Liver (tissue), 3 donors: ENCODE measurements at regions not wholly inside any gene's neighbourhood (a gene's known extent, or its start where the extent isn't known, plus 50 kb on each side); places are given as distances from the start of the nearest gene placed in this dataset.

ENCODE experiments used
- EGR1 ChIP-seq, 2 donors: IDR thresholded peaks; 2 replicates each; pipeline ENCODE4 v1.6.1; 2016 to 2018; ENCODE audit warnings: antibody characterized with exemption in 2 of 2, low read depth in 2 of 2
- FOXA1 ChIP-seq: IDR thresholded peaks from 2 replicates; pipeline ENCODE4 v1.6.1; 2016; ENCODE audit warnings: antibody characterized with exemption
- GABPA ChIP-seq, 2 donors: IDR thresholded peaks in 1 of 2; conservative IDR thresholded peaks in 1 of 2; 2 replicates each; pipeline ENCODE4 v1.6.1; 2016; ENCODE audit warnings: antibody characterized with exemption in 2 of 2, mild to moderate bottlenecking in 1 of 2, moderate library complexity in 1 of 2
- HNF4G ChIP-seq: IDR thresholded peaks from 2 replicates; pipeline ENCODE4 v1.6.1; 2016; ENCODE audit warnings: antibody characterized with exemption
- JUND ChIP-seq, 2 donors: IDR thresholded peaks; 2 replicates each; pipeline ENCODE4 v1.6.1; 2016; ENCODE audit warnings: antibody characterized with exemption in 2 of 2
- RAD21 ChIP-seq, 2 donors: IDR thresholded peaks; 2 replicates each; pipeline ENCODE4 v1.6.1; 2016; ENCODE audit warnings: antibody characterized with exemption in 2 of 2, mild to moderate bottlenecking in 2 of 2
- RXRA ChIP-seq, 2 donors: IDR thresholded peaks; 2 replicates each; pipeline ENCODE4 v1.6.1; 2017 to 2018; ENCODE audit warnings: antibody characterized with exemption in 2 of 2, mild to moderate bottlenecking in 1 of 2
- SP1 ChIP-seq: IDR thresholded peaks from 2 replicates; pipeline ENCODE4 v1.6.1; 2018; ENCODE audit warnings: antibody characterized with exemption, mild to moderate bottlenecking
- TAF1 ChIP-seq: conservative IDR thresholded peaks from 2 replicates; pipeline ENCODE4 v1.6.1; 2016; ENCODE audit warnings: antibody characterized with exemption, mild to moderate bottlenecking
- YY1 ChIP-seq: IDR thresholded peaks from 2 replicates; pipeline ENCODE4 v1.6.1; 2016; ENCODE audit warnings: antibody characterized with exemption, mild to moderate bottlenecking
- TF ChIP-seq, protein P1 (sequence below): fragments of 150-350 bp; IDR thresholded peaks from 2 replicates; pipeline ENCODE4 v1.5.1; 2017; ENCODE audit warnings: improper control_type of control experiment, low read depth, low read length; ENCODE audit not compliant: missing input control
- TF ChIP-seq, protein P2 (sequence below): IDR thresholded peaks from 2 replicates; pipeline ENCODE4 v1.6.1; 2016; ENCODE audit warnings: antibody characterized with exemption
- TF ChIP-seq, protein P3 (sequence below): IDR thresholded peaks from 2 replicates; pipeline ENCODE4 v1.6.1; 2016; ENCODE audit warnings: antibody characterized with exemption
- TF ChIP-seq, protein P4 (sequence below): IDR thresholded peaks from 2 replicates; pipeline ENCODE4 v1.6.1; 2016; ENCODE audit warnings: antibody characterized with exemption, mild to moderate bottlenecking
- donor health status: healthy.
- donor health status: healthy.

DNA sequence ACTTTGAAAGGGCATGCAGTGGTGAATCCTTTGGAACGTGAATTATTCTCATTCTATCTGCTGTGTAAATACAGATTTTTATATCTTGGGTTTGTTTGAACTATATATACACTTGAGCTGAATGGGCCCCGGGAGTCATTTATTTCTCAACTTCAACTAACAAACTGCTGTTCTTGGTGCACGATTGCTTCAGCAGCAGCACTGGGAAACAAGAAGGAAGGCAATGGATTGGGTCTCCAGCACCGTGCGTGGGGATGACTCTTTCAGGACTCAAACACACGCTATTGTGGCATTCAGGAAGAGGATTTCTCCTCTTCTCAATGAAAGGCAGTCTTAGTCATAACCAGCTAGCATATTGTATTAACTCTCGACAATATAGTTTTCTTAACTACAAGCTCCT lies 226.0 kb upstream of the NFE2L3 start:
- TF ChIP-seq, protein P1, sequence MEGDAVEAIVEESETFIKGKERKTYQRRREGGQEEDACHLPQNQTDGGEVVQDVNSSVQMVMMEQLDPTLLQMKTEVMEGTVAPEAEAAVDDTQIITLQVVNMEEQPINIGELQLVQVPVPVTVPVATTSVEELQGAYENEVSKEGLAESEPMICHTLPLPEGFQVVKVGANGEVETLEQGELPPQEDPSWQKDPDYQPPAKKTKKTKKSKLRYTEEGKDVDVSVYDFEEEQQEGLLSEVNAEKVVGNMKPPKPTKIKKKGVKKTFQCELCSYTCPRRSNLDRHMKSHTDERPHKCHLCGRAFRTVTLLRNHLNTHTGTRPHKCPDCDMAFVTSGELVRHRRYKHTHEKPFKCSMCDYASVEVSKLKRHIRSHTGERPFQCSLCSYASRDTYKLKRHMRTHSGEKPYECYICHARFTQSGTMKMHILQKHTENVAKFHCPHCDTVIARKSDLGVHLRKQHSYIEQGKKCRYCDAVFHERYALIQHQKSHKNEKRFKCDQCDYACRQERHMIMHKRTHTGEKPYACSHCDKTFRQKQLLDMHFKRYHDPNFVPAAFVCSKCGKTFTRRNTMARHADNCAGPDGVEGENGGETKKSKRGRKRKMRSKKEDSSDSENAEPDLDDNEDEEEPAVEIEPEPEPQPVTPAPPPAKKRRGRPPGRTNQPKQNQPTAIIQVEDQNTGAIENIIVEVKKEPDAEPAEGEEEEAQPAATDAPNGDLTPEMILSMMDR: no peak
- TF ChIP-seq SP1 (no peak), RAD21 (IDR thresholded peaks at IDR 0.05) (no peak), TAF1 (no peak), EGR1 (IDR thresholded peaks at IDR 0.05; ENCODE audit: low read depth in 2 of 2) (no peak), GABPA (IDR thresholded peaks at IDR 0.05 in 1 of 2, conservative IDR thresholded peaks at IDR 0.05 in 1 of 2) (no peak), RXRA (IDR thresholded peaks at IDR 0.05) (no peak), YY1 (no peak), JUND (IDR thresholded peaks at IDR 0.05) (no peak), HNF4G (no peak), FOXA1 (no peak)
- TF ChIP-seq, protein P2, sequence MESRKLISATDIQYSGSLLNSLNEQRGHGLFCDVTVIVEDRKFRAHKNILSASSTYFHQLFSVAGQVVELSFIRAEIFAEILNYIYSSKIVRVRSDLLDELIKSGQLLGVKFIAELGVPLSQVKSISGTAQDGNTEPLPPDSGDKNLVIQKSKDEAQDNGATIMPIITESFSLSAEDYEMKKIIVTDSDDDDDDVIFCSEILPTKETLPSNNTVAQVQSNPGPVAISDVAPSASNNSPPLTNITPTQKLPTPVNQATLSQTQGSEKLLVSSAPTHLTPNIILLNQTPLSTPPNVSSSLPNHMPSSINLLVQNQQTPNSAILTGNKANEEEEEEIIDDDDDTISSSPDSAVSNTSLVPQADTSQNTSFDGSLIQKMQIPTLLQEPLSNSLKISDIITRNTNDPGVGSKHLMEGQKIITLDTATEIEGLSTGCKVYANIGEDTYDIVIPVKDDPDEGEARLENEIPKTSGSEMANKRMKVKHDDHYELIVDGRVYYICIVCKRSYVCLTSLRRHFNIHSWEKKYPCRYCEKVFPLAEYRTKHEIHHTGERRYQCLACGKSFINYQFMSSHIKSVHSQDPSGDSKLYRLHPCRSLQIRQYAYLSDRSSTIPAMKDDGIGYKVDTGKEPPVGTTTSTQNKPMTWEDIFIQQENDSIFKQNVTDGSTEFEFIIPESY: no peak
- TF ChIP-seq, protein P3, sequence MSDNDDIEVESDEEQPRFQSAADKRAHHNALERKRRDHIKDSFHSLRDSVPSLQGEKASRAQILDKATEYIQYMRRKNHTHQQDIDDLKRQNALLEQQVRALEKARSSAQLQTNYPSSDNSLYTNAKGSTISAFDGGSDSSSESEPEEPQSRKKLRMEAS: no peak
- TF ChIP-seq, protein P4, sequence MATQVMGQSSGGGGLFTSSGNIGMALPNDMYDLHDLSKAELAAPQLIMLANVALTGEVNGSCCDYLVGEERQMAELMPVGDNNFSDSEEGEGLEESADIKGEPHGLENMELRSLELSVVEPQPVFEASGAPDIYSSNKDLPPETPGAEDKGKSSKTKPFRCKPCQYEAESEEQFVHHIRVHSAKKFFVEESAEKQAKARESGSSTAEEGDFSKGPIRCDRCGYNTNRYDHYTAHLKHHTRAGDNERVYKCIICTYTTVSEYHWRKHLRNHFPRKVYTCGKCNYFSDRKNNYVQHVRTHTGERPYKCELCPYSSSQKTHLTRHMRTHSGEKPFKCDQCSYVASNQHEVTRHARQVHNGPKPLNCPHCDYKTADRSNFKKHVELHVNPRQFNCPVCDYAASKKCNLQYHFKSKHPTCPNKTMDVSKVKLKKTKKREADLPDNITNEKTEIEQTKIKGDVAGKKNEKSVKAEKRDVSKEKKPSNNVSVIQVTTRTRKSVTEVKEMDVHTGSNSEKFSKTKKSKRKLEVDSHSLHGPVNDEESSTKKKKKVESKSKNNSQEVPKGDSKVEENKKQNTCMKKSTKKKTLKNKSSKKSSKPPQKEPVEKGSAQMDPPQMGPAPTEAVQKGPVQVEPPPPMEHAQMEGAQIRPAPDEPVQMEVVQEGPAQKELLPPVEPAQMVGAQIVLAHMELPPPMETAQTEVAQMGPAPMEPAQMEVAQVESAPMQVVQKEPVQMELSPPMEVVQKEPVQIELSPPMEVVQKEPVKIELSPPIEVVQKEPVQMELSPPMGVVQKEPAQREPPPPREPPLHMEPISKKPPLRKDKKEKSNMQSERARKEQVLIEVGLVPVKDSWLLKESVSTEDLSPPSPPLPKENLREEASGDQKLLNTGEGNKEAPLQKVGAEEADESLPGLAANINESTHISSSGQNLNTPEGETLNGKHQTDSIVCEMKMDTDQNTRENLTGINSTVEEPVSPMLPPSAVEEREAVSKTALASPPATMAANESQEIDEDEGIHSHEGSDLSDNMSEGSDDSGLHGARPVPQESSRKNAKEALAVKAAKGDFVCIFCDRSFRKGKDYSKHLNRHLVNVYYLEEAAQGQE: no peak
